ENCODE measurements at regions not wholly inside any gene's neighbourhood (a gene's known extent, or its start where the extent isn't known, plus 50 kb on each side); places are given as distances from the start of the nearest gene placed in this dataset.

DNA sequence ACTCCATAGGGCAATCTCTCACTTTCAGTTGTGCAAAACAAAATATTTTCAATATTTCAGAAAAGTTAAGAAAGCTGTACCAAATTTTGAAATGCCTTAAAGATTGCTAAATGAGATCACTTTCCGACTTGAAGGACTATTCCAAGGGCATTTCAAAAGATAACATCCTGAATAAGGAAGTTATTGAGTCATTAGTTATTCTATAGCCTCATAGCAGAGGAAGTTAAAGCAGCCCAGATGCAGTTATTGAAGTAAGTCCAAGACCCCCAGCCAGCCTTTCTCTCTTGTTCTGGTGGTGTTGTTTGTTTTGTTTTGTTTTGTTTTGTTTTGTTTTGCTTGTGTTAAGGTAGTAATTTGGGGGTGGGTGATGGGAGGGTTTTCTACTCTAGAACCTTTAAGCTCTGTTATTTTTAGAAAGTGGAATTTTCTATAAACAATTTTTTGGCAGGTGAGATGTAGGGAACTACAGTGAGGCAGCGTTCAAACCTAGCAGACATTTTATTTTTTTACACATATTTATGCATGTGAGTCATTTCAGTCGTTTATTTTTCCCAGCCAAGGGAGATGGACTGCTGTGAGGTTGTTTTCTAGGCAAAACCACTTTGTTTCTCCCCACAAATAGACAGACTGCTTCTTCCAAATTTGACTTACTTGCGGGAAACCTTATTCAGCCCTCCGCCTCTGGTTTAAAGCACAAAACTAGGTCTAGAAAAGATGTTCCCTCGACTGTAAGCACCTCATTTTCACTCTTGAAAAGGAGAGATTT, 216.3 kb upstream of the ARPP21 start (continued):
- TF ChIP-seq, protein P1, sequence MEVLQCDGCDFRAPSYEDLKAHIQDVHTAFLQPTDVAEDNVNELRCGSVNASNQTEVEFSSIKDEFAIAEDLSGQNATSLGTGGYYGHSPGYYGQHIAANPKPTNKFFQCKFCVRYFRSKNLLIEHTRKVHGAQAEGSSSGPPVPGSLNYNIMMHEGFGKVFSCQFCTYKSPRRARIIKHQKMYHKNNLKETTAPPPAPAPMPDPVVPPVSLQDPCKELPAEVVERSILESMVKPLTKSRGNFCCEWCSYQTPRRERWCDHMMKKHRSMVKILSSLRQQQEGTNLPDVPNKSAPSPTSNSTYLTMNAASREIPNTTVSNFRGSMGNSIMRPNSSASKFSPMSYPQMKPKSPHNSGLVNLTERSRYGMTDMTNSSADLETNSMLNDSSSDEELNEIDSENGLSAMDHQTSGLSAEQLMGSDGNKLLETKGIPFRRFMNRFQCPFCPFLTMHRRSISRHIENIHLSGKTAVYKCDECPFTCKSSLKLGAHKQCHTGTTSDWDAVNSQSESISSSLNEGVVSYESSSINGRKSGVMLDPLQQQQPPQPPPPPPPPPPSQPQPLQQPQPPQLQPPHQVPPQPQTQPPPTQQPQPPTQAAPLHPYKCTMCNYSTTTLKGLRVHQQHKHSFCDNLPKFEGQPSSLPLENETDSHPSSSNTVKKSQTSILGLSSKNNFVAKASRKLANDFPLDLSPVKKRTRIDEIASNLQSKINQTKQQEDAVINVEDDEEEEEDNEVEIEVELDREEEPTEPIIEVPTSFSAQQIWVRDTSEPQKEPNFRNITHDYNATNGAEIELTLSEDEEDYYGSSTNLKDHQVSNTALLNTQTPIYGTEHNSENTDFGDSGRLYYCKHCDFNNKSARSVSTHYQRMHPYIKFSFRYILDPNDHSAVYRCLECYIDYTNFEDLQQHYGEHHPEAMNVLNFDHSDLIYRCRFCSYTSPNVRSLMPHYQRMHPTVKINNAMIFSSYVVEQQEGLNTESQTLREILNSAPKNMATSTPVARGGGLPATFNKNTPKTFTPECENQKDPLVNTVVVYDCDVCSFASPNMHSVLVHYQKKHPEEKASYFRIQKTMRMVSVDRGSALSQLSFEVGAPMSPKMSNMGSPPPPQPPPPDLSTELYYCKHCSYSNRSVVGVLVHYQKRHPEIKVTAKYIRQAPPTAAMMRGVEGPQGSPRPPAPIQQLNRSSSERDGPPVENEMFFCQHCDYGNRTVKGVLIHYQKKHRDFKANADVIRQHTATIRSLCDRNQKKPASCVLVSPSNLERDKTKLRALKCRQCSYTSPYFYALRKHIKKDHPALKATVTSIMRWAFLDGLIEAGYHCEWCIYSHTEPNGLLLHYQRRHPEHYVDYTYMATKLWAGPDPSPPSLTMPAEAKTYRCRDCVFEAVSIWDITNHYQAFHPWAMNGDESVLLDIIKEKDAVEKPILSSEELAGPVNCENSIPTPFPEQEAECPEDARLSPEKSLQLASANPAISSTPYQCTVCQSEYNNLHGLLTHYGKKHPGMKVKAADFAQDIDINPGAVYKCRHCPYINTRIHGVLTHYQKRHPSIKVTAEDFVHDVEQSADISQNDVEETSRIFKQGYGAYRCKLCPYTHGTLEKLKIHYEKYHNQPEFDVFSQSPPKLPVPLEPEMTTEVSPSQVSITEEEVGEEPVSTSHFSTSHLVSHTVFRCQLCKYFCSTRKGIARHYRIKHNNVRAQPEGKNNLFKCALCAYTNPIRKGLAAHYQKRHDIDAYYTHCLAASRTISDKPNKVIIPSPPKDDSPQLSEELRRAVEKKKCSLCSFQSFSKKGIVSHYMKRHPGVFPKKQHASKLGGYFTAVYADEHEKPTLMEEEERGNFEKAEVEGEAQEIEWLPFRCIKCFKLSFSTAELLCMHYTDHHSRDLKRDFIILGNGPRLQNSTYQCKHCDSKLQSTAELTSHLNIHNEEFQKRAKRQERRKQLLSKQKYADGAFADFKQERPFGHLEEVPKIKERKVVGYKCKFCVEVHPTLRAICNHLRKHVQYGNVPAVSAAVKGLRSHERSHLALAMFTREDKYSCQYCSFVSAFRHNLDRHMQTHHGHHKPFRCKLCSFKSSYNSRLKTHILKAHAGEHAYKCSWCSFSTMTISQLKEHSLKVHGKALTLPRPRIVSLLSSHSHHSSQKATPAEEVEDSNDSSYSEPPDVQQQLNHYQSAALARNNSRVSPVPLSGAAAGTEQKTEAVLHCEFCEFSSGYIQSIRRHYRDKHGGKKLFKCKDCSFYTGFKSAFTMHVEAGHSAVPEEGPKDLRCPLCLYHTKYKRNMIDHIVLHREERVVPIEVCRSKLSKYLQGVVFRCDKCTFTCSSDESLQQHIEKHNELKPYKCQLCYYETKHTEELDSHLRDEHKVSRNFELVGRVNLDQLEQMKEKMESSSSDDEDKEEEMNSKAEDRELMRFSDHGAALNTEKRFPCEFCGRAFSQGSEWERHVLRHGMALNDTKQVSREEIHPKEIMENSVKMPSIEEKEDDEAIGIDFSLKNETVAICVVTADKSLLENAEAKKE (CRISPR knock-in tag; IDR thresholded peaks at IDR 0.05) = no peak
- TF ChIP-seq ZNF114 (CRISPR knock-in tag; IDR thresholded peaks at IDR 0.05) (no peak), NANOG (IDR thresholded peaks at IDR 0.05; ENCODE audit: borderline replicate concordance) (no peak), EZH2phosphoT487 (IDR thresholded peaks at IDR 0.05; ENCODE audit: unreplicated experiment) (no peak), ZNF331 (CRISPR knock-in tag; IDR thresholded peaks at IDR 0.05; ENCODE audit: low read depth) (no peak), STAT1 (IDR thresholded peaks at IDR 0.05; ENCODE audit: unreplicated experiment) (no peak), JUNB (IDR thresholded peaks at IDR 0.05; ENCODE audit: unreplicated experiment) (no peak), POLR2AphosphoS5 (IDR thresholded peaks at IDR 0.05; ENCODE audit: low read depth) (no peak), EZH2 (IDR thresholded peaks at IDR 0.05; ENCODE audit: low read depth, unreplicated experiment) (no peak)
- TF ChIP-seq, protein P2, sequence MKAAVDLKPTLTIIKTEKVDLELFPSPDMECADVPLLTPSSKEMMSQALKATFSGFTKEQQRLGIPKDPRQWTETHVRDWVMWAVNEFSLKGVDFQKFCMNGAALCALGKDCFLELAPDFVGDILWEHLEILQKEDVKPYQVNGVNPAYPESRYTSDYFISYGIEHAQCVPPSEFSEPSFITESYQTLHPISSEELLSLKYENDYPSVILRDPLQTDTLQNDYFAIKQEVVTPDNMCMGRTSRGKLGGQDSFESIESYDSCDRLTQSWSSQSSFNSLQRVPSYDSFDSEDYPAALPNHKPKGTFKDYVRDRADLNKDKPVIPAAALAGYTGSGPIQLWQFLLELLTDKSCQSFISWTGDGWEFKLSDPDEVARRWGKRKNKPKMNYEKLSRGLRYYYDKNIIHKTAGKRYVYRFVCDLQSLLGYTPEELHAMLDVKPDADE (IDR thresholded peaks at IDR 0.05) = no peak
- TF ChIP-seq, protein P3, sequence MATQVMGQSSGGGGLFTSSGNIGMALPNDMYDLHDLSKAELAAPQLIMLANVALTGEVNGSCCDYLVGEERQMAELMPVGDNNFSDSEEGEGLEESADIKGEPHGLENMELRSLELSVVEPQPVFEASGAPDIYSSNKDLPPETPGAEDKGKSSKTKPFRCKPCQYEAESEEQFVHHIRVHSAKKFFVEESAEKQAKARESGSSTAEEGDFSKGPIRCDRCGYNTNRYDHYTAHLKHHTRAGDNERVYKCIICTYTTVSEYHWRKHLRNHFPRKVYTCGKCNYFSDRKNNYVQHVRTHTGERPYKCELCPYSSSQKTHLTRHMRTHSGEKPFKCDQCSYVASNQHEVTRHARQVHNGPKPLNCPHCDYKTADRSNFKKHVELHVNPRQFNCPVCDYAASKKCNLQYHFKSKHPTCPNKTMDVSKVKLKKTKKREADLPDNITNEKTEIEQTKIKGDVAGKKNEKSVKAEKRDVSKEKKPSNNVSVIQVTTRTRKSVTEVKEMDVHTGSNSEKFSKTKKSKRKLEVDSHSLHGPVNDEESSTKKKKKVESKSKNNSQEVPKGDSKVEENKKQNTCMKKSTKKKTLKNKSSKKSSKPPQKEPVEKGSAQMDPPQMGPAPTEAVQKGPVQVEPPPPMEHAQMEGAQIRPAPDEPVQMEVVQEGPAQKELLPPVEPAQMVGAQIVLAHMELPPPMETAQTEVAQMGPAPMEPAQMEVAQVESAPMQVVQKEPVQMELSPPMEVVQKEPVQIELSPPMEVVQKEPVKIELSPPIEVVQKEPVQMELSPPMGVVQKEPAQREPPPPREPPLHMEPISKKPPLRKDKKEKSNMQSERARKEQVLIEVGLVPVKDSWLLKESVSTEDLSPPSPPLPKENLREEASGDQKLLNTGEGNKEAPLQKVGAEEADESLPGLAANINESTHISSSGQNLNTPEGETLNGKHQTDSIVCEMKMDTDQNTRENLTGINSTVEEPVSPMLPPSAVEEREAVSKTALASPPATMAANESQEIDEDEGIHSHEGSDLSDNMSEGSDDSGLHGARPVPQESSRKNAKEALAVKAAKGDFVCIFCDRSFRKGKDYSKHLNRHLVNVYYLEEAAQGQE (IDR thresholded peaks at IDR 0.05; ENCODE audit: unreplicated experiment) = no peak

Data from GM23338 (cell line).